DND-41 (cell line): ENCODE measurements at regions not wholly inside any gene's neighbourhood (a gene's known extent, or its start where the extent isn't known, plus 50 kb on each side); places are given as distances from the start of the nearest gene placed in this dataset.

Experiments
- EZH2 ChIP-seq: IDR thresholded peaks from 3 replicates; pipeline ENCODE4 v1.6.1; 2012; ENCODE audit warnings: borderline replicate concordance, low read depth, mild to moderate bottlenecking, moderate library complexity, low read length, inconsistent platforms; ENCODE audit not compliant: severe bottlenecking
- TF ChIP-seq, protein P1 (sequence below): IDR thresholded peaks from 2 replicates; pipeline ENCODE4 v1.5.1; 2012; ENCODE audit warnings: borderline replicate concordance, low read length, moderate library complexity, mild to moderate bottlenecking; ENCODE audit not compliant: poor library complexity, severe bottlenecking; ENCODE audit errors: extremely low read depth

DNA sequence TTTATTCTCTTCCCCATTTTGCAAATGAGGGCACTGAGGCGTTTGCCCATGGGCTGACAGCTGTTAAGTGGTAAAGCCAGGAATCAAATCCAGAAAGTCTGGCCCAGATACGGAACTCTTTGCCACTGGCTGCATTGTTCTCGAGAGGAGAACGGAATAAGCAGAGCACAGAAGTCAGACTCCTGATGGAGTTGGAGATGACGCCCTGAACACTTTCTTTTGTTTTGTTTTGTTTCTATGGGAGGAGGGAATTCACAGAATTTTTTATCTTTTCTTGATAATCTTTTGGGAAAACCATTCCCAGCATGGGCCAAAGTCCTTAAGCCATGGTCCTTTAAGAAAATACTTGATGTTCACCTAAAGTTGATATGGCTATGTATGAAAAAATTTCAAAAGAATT lies 322.2 kb downstream of the RDH14 start:
- TF ChIP-seq, protein P1, sequence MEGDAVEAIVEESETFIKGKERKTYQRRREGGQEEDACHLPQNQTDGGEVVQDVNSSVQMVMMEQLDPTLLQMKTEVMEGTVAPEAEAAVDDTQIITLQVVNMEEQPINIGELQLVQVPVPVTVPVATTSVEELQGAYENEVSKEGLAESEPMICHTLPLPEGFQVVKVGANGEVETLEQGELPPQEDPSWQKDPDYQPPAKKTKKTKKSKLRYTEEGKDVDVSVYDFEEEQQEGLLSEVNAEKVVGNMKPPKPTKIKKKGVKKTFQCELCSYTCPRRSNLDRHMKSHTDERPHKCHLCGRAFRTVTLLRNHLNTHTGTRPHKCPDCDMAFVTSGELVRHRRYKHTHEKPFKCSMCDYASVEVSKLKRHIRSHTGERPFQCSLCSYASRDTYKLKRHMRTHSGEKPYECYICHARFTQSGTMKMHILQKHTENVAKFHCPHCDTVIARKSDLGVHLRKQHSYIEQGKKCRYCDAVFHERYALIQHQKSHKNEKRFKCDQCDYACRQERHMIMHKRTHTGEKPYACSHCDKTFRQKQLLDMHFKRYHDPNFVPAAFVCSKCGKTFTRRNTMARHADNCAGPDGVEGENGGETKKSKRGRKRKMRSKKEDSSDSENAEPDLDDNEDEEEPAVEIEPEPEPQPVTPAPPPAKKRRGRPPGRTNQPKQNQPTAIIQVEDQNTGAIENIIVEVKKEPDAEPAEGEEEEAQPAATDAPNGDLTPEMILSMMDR, result no peak
- TF ChIP-seq EZH2, result no peak
